RWPE2 (cell line): ENCODE measurements at regions not wholly inside any gene's neighbourhood (a gene's known extent, or its start where the extent isn't known, plus 50 kb on each side); places are given as distances from the start of the nearest gene placed in this dataset.

Experiments used
- ATAC-seq: fragments of 200-7000 bp; cut with Tn5 transposase; 3 replicates; pipeline ENCODE4 v1.9.1; 2021; ENCODE audit warnings: low read depth
- DNase-seq: peaks from one replicate; pipeline ENCODE4 v3.0.0-alpha.2; 2020; ENCODE audit warnings: low spot score
- H3K27ac ChIP-seq: fragments of 450-650 bp; 2 replicates; pipeline ENCODE4 v1.5.1; 2017; ENCODE audit warnings: mild to moderate bottlenecking; ENCODE audit not compliant: poor library complexity, severe bottlenecking
- H3K27me3 ChIP-seq: fragments of 250-450 bp; sonication (Bioruptor Pico); 2 replicates; pipeline ENCODE4 v1.5.1; 2021; ENCODE audit warnings: mild to moderate bottlenecking, moderate library complexity; ENCODE audit not compliant: insufficient read depth, poor library complexity, severe bottlenecking
- H3K36me3 ChIP-seq: fragments of 250-450 bp; sonication (Bioruptor Pico); 2 replicates; pipeline ENCODE4 v1.5.1; 2020; ENCODE audit warnings: low read depth, mild to moderate bottlenecking, moderate library complexity
- H3K4me1 ChIP-seq: fragments of 250-450 bp; sonication (Bioruptor Pico); 2 replicates; pipeline ENCODE4 v1.5.1; 2021; ENCODE audit warnings: mild to moderate bottlenecking, moderate library complexity; ENCODE audit not compliant: insufficient read depth, poor library complexity, severe bottlenecking
- H3K4me3 ChIP-seq: fragments of 250-450 bp; sonication (Bioruptor Pico); 2 replicates; pipeline ENCODE4 v1.5.1; 2021; ENCODE audit warnings: mild to moderate bottlenecking, moderate library complexity; ENCODE audit not compliant: severe bottlenecking
- H3K9me3 ChIP-seq: fragments of 250-450 bp; sonication (Bioruptor Pico); 2 replicates; pipeline ENCODE4 v1.5.1; 2021; ENCODE audit warnings: mild to moderate bottlenecking, moderate library complexity; ENCODE audit not compliant: severe bottlenecking
- CTCF ChIP-seq: fragments of 450-650 bp; IDR thresholded peaks from one replicate; pipeline ENCODE4 v1.5.1; 2017; ENCODE audit warnings: mild to moderate bottlenecking, moderate library complexity; ENCODE audit not compliant: poor library complexity, severe bottlenecking

GRCh38 chr2:104026725-104027124, 827.2 kb upstream of the POU3F3 start:
- ATAC-seq (no peak), DNase-seq (no peak)
- Histone ChIP-seq H3K27ac (no peak overlapping the region), H3K4me1 (no peaks in the 10 kb centered on the region), H3K36me3 (no peaks in the 10 kb centered on the region), H3K4me3 (no peak overlapping the region), H3K27me3 (peaks cover 3% of the 10 kb centered on the region), H3K9me3 (no peaks in the 10 kb centered on the region)
- TF ChIP-seq CTCF: no peak

- ATAC-seq (no peak), DNase-seq (no peak)
- H3K27ac ChIP-seq: no peak overlapping the region
- no peaks in the 10 kb centered on the region for H3K36me3 ChIP-seq
- no peaks in the 10 kb centered on the region for H3K9me3 ChIP-seq
- H3K27me3 ChIP-seq: peaks cover 3% of the 10 kb centered on the region
- no peak overlapping the region for H3K4me3 ChIP-seq
- no peak for TF ChIP-seq CTCF
- no peaks in the 10 kb centered on the region for H3K4me1 ChIP-seq
These were observed 826.6 kb upstream of the POU3F3 start for GRCh38 chr2:104027321-104027720.

GRCh38 chr2:104028061-104028460, 825.9 kb upstream of the POU3F3 start:
- H3K9me3 ChIP-seq: no peaks in the 10 kb centered on the region
- ATAC-seq (no peak), DNase-seq (no peak)
- H3K27me3 ChIP-seq: peaks cover 5% of the 10 kb centered on the region
- H3K27ac ChIP-seq: no peak overlapping the region
- H3K4me1 ChIP-seq: no peaks in the 10 kb centered on the region
- no peaks in the 10 kb centered on the region for H3K36me3 ChIP-seq
- TF ChIP-seq CTCF: no peak
- no peak overlapping the region for H3K4me3 ChIP-seq

GRCh38 chr2:104033399-104033798, 820.5 kb upstream of the POU3F3 start:
- Histone ChIP-seq H3K4me3 (no peak overlapping the region), H3K27ac (no peak overlapping the region), H3K9me3 (no peaks in the 10 kb centered on the region), H3K27me3 (peaks cover 21% of the 10 kb centered on the region), H3K36me3 (no peaks in the 10 kb centered on the region), H3K4me1 (no peaks in the 10 kb centered on the region)
- peak; percentile 36 for TF ChIP-seq CTCF
- ATAC-seq: no peak
- no peak for DNase-seq

- Histone ChIP-seq H3K4me3 (no peak overlapping the region), H3K9me3 (no peaks in the 10 kb centered on the region), H3K27ac (no peak overlapping the region), H3K27me3 (peaks cover 24% of the 10 kb centered on the region), H3K36me3 (no peaks in the 10 kb centered on the region), H3K4me1 (no peaks in the 10 kb centered on the region)
- ATAC-seq (no peak), DNase-seq (no peak)
- no peak for TF ChIP-seq CTCF
These were observed 813.1 kb upstream of the POU3F3 start for GRCh38 chr2:104040771-104041170.
